SK-N-MC (cell line): ENCODE measurements at regions not wholly inside any gene's neighbourhood (a gene's known extent, or its start where the extent isn't known, plus 50 kb on each side); places are given as distances from the start of the nearest gene placed in this dataset.

Experiments
- EZH2 ChIP-seq: fragments of 200-600 bp; sonication (generic); IDR thresholded peaks from one replicate; pipeline ENCODE4 v1.6.1; 2017; ENCODE audit warnings: antibody characterized with exemption
- POLR2AphosphoS5 ChIP-seq: IDR thresholded peaks from 2 replicates; pipeline ENCODE4 v1.6.1; 2012; ENCODE audit warnings: mild to moderate bottlenecking, low read depth, low read length, borderline replicate concordance

DNA sequence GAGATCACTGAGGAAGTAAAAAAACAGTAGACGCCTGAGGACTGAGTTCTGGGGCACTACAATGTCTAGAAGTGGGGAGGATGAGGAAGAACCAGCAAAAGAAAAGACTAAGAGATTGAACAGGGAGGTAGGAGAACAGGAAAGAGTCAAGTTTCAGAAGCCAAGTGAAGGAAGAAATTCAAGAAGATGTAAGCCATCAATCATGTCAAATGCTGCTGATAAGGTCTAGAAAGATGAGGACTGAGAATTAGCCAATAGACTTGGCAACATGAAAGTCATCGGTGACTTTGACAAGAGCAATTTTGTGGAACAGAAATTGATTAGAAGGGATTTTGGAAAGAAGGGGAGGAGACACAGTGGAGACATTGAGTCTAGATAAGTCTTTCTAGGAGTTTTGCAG lies 54.8 kb upstream of the CRY1 start:
- TF ChIP-seq EZH2 (no peak), POLR2AphosphoS5 (no peak)
